GM12865 (cell line): ENCODE measurements at regions not wholly inside any gene's neighbourhood (a gene's known extent, or its start where the extent isn't known, plus 50 kb on each side); places are given as distances from the start of the nearest gene placed in this dataset.
A peak's percentile ranks its signal among the peaks of the same experiment; 100 is the strongest.
"Not testable (repeated sequence)": the region's sequence is repeated elsewhere in the genome, so short reads cannot be mapped to it uniquely, and the experiment has no call there.

Experiments used
- DNase-seq: peaks from one replicate; pipeline ENCODE4 v3.0.0; 2010; ENCODE audit warnings: low read depth
- H3K4me3 ChIP-seq: 2 replicates; pipeline ENCODE4 v1.5.1; 2011; ENCODE audit warnings: mild to moderate bottlenecking, low read depth, low read length, control low read depth
- TF ChIP-seq, protein P1 (sequence below): IDR thresholded peaks from 2 replicates; pipeline ENCODE4 v1.5.1; 2011; ENCODE audit warnings: low read length, control low read depth, low read depth, inconsistent platforms; ENCODE audit not compliant: insufficient read depth; ENCODE audit errors: missing control alignments

DNA sequence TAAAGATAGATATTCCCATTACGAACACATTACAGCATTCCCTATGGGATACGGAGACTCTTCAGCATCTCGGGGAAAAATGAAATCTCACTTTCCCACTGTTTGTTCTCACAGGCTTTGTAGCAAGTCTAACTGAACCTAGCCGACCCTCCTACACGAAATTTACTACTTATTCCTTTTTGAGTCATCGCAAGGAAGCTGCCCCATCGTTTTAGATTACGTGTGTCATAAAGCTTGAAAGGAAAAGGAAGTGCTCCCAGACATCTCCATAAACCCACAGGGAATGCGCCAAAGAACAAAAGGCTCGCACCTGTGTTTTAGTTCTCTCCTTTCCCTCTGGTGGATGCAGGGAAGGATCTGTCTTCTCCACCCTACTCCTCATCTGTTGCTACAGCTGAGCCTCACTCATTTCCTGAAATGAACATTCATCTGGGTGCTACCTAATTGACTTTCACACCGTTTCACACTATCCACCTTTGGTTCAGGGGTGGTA is 76.2 kb upstream of the STK39 start:
- TF ChIP-seq, protein P1, sequence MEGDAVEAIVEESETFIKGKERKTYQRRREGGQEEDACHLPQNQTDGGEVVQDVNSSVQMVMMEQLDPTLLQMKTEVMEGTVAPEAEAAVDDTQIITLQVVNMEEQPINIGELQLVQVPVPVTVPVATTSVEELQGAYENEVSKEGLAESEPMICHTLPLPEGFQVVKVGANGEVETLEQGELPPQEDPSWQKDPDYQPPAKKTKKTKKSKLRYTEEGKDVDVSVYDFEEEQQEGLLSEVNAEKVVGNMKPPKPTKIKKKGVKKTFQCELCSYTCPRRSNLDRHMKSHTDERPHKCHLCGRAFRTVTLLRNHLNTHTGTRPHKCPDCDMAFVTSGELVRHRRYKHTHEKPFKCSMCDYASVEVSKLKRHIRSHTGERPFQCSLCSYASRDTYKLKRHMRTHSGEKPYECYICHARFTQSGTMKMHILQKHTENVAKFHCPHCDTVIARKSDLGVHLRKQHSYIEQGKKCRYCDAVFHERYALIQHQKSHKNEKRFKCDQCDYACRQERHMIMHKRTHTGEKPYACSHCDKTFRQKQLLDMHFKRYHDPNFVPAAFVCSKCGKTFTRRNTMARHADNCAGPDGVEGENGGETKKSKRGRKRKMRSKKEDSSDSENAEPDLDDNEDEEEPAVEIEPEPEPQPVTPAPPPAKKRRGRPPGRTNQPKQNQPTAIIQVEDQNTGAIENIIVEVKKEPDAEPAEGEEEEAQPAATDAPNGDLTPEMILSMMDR = no peak
- no peak overlapping the region for H3K4me3 ChIP-seq
- DNase-seq = no peak

DNA sequence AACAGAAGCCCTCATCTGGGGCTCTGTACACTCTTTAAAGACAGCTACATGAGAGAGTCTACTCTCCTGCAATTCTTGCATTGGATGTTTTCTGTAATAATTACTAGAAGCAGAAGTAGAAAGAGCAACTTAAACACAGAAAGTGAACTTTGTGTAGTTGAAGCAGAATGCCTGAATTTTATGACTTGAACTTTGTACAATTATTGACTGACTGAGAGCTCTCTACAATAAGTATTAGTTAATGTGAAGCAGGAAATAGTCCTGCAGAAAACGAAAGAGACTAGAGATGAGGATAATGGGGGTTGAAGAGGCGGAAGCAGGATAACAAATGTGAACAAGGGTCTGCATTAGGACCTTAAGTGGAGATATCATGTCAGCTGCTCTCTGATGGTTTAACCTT is 79.2 kb upstream of the STK39 start:
- TF ChIP-seq, protein P1 = no peak
- no peak for DNase-seq
- H3K4me3 ChIP-seq = no peak overlapping the region

DNA sequence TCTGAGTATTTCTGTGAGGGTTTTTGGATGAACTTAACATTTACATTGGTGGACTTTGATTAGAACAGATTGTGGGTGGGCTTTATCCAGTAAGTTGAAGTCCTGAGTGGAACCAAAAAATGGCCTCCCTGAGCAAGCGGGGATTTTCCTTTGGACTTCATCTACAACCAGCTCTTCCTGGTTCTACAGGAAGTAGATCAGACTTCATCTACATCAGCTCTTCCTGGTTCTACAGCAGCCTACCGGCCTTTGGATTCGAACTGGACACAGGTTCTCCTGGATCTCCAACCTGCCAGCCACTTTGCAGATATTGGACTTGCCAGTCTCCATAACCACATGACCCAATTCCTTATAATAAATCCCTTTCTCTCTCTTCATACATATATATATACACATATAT is 79.9 kb upstream of the STK39 start:
- TF ChIP-seq, protein P1 = no peak
- H3K4me3 ChIP-seq = no peak overlapping the region
- DNase-seq = no peak

DNA sequence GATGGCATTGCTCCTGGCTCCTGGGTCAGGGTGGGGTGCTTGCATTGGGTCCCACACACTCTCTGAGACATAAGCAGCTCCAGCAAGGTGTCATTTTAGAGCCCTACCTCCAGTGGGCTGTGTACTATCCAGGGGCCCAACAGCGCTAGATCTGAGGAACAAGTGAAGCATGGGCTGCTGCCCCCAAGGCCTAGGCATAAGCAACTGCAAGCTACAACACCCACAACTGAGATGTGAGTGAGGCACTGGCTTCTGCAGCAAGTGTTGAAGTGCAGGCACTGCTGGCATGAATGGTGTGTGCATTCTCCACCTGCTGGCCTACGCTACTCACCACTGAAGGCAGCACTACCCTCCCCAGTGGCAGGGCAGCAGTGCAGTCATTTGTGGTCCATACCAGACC is 81.0 kb upstream of the STK39 start:
- no peak for DNase-seq
- TF ChIP-seq, protein P1 = no peak
- H3K4me3 ChIP-seq = no peak overlapping the region

DNA sequence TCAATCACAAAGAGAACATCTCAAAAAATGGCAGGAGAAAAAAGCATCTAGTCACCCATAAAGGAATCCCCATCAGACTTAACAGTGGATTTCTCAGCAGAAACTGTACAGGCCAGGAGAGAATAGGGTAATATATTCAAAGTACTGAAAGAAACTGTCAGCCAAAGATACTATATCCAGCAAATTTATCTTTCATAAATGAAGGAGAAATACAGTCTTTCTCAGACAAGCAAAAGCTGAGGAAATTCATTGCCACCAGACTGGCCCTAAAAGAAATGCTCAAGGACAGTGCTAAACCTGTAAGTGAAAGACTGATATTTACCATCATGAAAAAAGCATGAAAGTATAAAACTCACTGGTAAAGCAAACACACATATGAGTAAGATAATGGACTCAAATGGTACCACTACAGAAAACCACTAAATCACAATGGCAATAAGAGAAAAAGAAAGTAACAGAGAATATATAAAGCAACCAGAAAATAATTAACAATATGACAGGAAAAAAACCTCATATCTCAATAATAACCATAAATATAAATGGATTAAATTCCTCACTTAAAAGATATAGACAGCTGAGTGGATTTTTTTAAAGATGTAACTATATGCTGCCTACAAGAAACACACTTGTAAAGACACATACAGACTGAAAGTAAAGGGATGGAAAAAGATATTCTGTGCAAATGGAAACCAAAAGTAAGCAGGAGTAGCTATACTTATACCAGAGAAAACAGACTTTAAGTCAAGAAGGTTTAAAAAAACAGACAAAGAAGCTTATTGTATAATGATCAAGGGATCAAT is 83.4 kb upstream of the STK39 start:
- no peak for DNase-seq
- no peak overlapping the region for H3K4me3 ChIP-seq

DNA sequence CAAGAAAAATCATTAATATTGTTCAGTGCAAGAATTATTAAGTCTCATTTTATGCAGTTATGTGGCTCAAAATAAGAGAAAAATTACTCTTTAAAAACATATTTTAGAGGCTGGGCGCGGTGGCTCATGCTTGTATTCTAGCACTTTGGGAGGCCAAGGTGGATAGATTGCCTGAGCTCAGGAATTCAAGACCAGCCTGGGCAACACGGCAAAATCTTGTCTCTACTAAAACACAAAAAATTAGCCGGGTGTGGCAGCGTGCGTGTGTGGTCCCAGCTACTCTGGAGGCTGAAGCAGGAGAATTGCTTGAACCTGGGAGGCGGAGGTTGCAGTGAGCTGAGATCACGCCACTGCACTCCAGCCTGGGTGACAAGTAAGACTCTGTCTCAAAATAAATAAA is 87.9 kb upstream of the STK39 start:
- H3K4me3 ChIP-seq, DNase-seq: not testable (repeated sequence)

More for the DNA sequence above, 83.4 kb upstream of the STK39 start:
- TF ChIP-seq, protein P1 = no peak

DNA sequence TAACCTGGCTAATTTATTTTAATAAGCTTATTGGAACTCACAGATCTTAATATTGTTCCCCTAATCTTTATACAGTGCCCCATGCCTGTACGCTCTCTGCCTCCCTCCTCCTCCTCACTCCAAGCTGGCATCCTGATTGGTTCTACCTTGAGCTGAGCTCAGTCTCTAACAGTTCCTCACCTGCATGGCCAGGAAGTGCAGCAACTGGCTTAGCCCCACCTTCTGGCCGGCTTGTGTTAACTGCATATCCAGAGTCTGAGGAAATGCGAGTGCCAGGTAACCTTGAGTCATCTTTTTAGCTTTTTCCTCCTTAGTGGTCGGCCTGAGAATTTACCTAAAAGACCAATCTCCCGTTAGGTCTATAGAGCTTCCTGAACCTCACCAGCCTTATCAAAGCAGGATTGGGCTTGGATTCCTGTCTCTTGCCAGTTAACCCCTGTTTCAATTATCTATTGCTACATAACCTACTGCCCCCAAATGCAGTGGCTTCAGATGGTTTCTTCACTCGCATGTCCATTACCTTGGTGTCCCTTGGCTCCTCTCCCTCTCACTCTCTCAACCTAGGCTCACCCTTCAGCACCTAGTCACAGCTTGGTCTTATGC is 89.5 kb upstream of the STK39 start:
- DNase-seq = peak; percentile 48
- H3K4me3 ChIP-seq = no peak overlapping the region
- TF ChIP-seq, protein P1 = peak; percentile 36
